HL-60 (cell line): ENCODE measurements at regions not wholly inside any gene's neighbourhood (a gene's known extent, or its start where the extent isn't known, plus 50 kb on each side); places are given as distances from the start of the nearest gene placed in this dataset.

Source experiments
- DNase-seq, 2 experiments: peaks; one replicate each; pipeline ENCODE4 v3.0.0-alpha.2; 2010 to 2020; ENCODE audit warnings: low read depth in 1 of 2, low spot score in 1 of 2
- H3K27ac ChIP-seq: fragments of 250-450 bp; sonication (Bioruptor Pico); replicated peaks from 2 replicates; pipeline ENCODE4 v1.5.1; 2020; ENCODE audit warnings: mild to moderate bottlenecking, moderate library complexity
- H3K27me3 ChIP-seq: fragments of 250-450 bp; sonication (Bioruptor Pico); 2 replicates; pipeline ENCODE4 v1.5.1; 2021; ENCODE audit warnings: mild to moderate bottlenecking, moderate library complexity; ENCODE audit not compliant: insufficient read depth, poor library complexity, severe bottlenecking
- H3K4me3 ChIP-seq: replicated peaks from 2 replicates; pipeline ENCODE4 v1.5.1; 2011; ENCODE audit warnings: mild to moderate bottlenecking, control low read depth, low read length; ENCODE audit not compliant: insufficient read depth
- GABPA ChIP-seq: IDR thresholded peaks from 2 replicates; pipeline ENCODE4 v1.6.1; 2012; ENCODE audit warnings: low read depth
- POLR2AphosphoS5 ChIP-seq: IDR thresholded peaks from 2 replicates; pipeline ENCODE4 v1.6.1; 2012; ENCODE audit warnings: low read depth
- SPI1 ChIP-seq: IDR thresholded peaks from 2 replicates; pipeline ENCODE4 v1.6.1; 2012; ENCODE audit warnings: low read depth, mild to moderate bottlenecking, borderline replicate concordance
- TF ChIP-seq, protein P1 (sequence below): IDR thresholded peaks from 2 replicates; pipeline ENCODE4 v1.6.1; 2012; ENCODE audit warnings: low read depth; ENCODE audit not compliant: insufficient replicate concordance
- TF ChIP-seq, protein P2 (sequence below): IDR thresholded peaks from one replicate; pipeline ENCODE4 v1.5.1; 2011; ENCODE audit warnings: low read length, control low read depth, inconsistent platforms; ENCODE audit not compliant: insufficient read depth

- Histone ChIP-seq H3K4me3 (no peak overlapping the region), H3K27ac (no peak overlapping the region), H3K27me3 (no peaks in the 10 kb centered on the region)
- no peak for DNase-seq
- TF ChIP-seq GABPA = no peak
- TF ChIP-seq, protein P1, sequence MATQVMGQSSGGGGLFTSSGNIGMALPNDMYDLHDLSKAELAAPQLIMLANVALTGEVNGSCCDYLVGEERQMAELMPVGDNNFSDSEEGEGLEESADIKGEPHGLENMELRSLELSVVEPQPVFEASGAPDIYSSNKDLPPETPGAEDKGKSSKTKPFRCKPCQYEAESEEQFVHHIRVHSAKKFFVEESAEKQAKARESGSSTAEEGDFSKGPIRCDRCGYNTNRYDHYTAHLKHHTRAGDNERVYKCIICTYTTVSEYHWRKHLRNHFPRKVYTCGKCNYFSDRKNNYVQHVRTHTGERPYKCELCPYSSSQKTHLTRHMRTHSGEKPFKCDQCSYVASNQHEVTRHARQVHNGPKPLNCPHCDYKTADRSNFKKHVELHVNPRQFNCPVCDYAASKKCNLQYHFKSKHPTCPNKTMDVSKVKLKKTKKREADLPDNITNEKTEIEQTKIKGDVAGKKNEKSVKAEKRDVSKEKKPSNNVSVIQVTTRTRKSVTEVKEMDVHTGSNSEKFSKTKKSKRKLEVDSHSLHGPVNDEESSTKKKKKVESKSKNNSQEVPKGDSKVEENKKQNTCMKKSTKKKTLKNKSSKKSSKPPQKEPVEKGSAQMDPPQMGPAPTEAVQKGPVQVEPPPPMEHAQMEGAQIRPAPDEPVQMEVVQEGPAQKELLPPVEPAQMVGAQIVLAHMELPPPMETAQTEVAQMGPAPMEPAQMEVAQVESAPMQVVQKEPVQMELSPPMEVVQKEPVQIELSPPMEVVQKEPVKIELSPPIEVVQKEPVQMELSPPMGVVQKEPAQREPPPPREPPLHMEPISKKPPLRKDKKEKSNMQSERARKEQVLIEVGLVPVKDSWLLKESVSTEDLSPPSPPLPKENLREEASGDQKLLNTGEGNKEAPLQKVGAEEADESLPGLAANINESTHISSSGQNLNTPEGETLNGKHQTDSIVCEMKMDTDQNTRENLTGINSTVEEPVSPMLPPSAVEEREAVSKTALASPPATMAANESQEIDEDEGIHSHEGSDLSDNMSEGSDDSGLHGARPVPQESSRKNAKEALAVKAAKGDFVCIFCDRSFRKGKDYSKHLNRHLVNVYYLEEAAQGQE = no peak
- TF ChIP-seq, protein P2, sequence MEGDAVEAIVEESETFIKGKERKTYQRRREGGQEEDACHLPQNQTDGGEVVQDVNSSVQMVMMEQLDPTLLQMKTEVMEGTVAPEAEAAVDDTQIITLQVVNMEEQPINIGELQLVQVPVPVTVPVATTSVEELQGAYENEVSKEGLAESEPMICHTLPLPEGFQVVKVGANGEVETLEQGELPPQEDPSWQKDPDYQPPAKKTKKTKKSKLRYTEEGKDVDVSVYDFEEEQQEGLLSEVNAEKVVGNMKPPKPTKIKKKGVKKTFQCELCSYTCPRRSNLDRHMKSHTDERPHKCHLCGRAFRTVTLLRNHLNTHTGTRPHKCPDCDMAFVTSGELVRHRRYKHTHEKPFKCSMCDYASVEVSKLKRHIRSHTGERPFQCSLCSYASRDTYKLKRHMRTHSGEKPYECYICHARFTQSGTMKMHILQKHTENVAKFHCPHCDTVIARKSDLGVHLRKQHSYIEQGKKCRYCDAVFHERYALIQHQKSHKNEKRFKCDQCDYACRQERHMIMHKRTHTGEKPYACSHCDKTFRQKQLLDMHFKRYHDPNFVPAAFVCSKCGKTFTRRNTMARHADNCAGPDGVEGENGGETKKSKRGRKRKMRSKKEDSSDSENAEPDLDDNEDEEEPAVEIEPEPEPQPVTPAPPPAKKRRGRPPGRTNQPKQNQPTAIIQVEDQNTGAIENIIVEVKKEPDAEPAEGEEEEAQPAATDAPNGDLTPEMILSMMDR = no peak
- TF ChIP-seq SPI1 = no peak
- TF ChIP-seq POLR2AphosphoS5 = no peak
Measured at GRCh38 chr14:56944397-56944796, 134.1 kb upstream of the OTX2 start.

GRCh38 chr14:56933446-56933845 is 123.2 kb upstream of the OTX2 start:
- TF ChIP-seq, protein P2 = no peak
- DNase-seq = no peak
- no peak overlapping the region for H3K27ac ChIP-seq
- no peak overlapping the region for H3K4me3 ChIP-seq
- H3K27me3 ChIP-seq = no peaks in the 10 kb centered on the region

GRCh38 chr14:56918849-56919574 is 108.7 kb upstream of the OTX2 start:
- Histone ChIP-seq H3K4me3 (no peak overlapping the region), H3K27ac (no peak overlapping the region), H3K27me3 (no peaks in the 10 kb centered on the region)
- no peak for DNase-seq
- TF ChIP-seq GABPA (no peak), POLR2AphosphoS5 (no peak), SPI1 (no peak)
- TF ChIP-seq, protein P2 = no peak
- TF ChIP-seq, protein P1 = no peak

GRCh38 chr14:56905282-56905681 is 95.0 kb upstream of the OTX2 start:
- no peak overlapping the region for H3K27ac ChIP-seq
- TF ChIP-seq, protein P2 = no peak
- TF ChIP-seq SPI1 (no peak), GABPA (no peak), POLR2AphosphoS5 (no peak)
- TF ChIP-seq, protein P1 = no peak
- H3K27me3 ChIP-seq = peaks cover 9% of the 10 kb centered on the region
- DNase-seq = no peak
- H3K4me3 ChIP-seq = no peak overlapping the region
